ENCODE measurements at regions not wholly inside any gene's neighbourhood (a gene's known extent, or its start where the extent isn't known, plus 50 kb on each side); places are given as distances from the start of the nearest gene placed in this dataset.

GRCh38 chr2:155356250-155356649, 657.8 kb downstream of the KCNJ3 start:
- TF ChIP-seq CTCF (IDR thresholded peaks at IDR 0.05; ENCODE audit: low read depth, low read length) (no peak), POLR2A (IDR thresholded peaks at IDR 0.05; ENCODE audit: extremely low read depth, insufficient read length) (no peak), MAX (IDR thresholded peaks at IDR 0.05; ENCODE audit: low read depth, low read length) (no peak), MYC (IDR thresholded peaks at IDR 0.05; ENCODE audit: low read depth, low read length) (no peak)

Measured in NB4 (cell line).